HG03039 (cell line): ENCODE measurements at regions not wholly inside any gene's neighbourhood (a gene's known extent, or its start where the extent isn't known, plus 50 kb on each side); places are given as distances from the start of the nearest gene placed in this dataset.
A peak's percentile ranks its signal among the peaks of the same experiment; 100 is the strongest.
"Not testable (repeated sequence)": the region's sequence is repeated elsewhere in the genome, so short reads cannot be mapped to it uniquely, and the experiment has no call there.

Experiments used
- ATAC-seq: cut with Tn5 transposase; IDR thresholded peaks from one replicate; pipeline ENCODE4 v1.9.1; 2021; ENCODE audit warnings: mild to moderate bottlenecking, moderate library complexity; ENCODE audit not compliant: unreplicated experiment

- ATAC-seq, result peak; percentile 45
Measured at GRCh38 chr2:67616749-67617148, 219.6 kb downstream of the ETAA1 start.

- no peak for ATAC-seq
Measured at GRCh38 chr2:67619204-67619603, 222.1 kb downstream of the ETAA1 start.

- not testable (repeated sequence) for ATAC-seq
Measured at GRCh38 chr2:67623741-67624140, 226.6 kb downstream of the ETAA1 start.

- no peak for ATAC-seq
Measured at GRCh38 chr2:67625178-67625577, 228.0 kb downstream of the ETAA1 start.

- ATAC-seq, result no peak
Measured at GRCh38 chr2:67625690-67626475, 228.8 kb downstream of the ETAA1 start.

GRCh38 chr2:67626656-67627055 is 229.5 kb downstream of the ETAA1 start:
- ATAC-seq, result no peak

- ATAC-seq, result no peak
Measured at GRCh38 chr2:67627456-67628207, 230.5 kb downstream of the ETAA1 start.

GRCh38 chr2:67628892-67629291 is 231.8 kb downstream of the ETAA1 start:
- ATAC-seq, result no peak

- no peak for ATAC-seq
Measured at GRCh38 chr2:67631483-67631882, 234.3 kb downstream of the ETAA1 start.

GRCh38 chr2:67633212-67633856 is 236.2 kb downstream of the ETAA1 start:
- ATAC-seq, result no peak

GRCh38 chr2:67638146-67638545 is 241.0 kb downstream of the ETAA1 start:
- ATAC-seq, result no peak

GRCh38 chr2:67641312-67642045 is 244.3 kb downstream of the ETAA1 start:
- no peak for ATAC-seq

- ATAC-seq, result no peak
Measured at GRCh38 chr2:67642046-67642382, 244.9 kb downstream of the ETAA1 start.

- no peak for ATAC-seq
Measured at GRCh38 chr2:67642961-67643360, 245.8 kb downstream of the ETAA1 start.

- no peak for ATAC-seq
Measured at GRCh38 chr2:67645280-67646138, 248.4 kb downstream of the ETAA1 start.

- no peak for ATAC-seq
Measured at GRCh38 chr2:67646714-67647333, 249.7 kb downstream of the ETAA1 start.

- no peak for ATAC-seq
Measured at GRCh38 chr2:67649331-67650261, 252.5 kb downstream of the ETAA1 start.

- ATAC-seq, result no peak
Measured at GRCh38 chr2:67650291-67651133, 253.4 kb downstream of the ETAA1 start.
